ENCODE measurements at regions not wholly inside any gene's neighbourhood (a gene's known extent, or its start where the extent isn't known, plus 50 kb on each side); places are given as distances from the start of the nearest gene placed in this dataset.

- no peak for DNase-seq (ENCODE audit: low spot score)
Measured at GRCh38 chr11:45036733-45037132, 86.0 kb upstream of the TP53I11 start.

- DNase-seq (ENCODE audit: low spot score) = no peak
Measured at GRCh38 chr11:45037434-45038005, 86.8 kb upstream of the TP53I11 start.

- DNase-seq (ENCODE audit: low spot score) = no peak
Measured at GRCh38 chr11:45038923-45039322, 88.2 kb upstream of the TP53I11 start.

- no peak for DNase-seq (ENCODE audit: low spot score)
Measured at GRCh38 chr11:45041596-45041995, 90.9 kb upstream of the TP53I11 start.

GRCh38 chr11:45042560-45042959, 91.9 kb upstream of the TP53I11 start:
- DNase-seq (ENCODE audit: low spot score) = no peak

- no peak for DNase-seq (ENCODE audit: low spot score)
Measured at GRCh38 chr11:45043755-45044475, 93.2 kb upstream of the TP53I11 start.

GRCh38 chr11:45045683-45046471, 95.2 kb upstream of the TP53I11 start:
- DNase-seq (ENCODE audit: low spot score) = peak; percentile 22

GRCh38 chr11:45048313-45048841, 97.7 kb upstream of the TP53I11 start:
- no peak for DNase-seq (ENCODE audit: low spot score)

- no peak for DNase-seq (ENCODE audit: low spot score)
Measured at GRCh38 chr11:45048870-45049691, 97.4 kb upstream of the PRDM11 start.

GRCh38 chr11:45050111-45050510, 96.3 kb upstream of the PRDM11 start:
- DNase-seq (ENCODE audit: low spot score) = no peak

GRCh38 chr11:45051621-45052020, 94.8 kb upstream of the PRDM11 start:
- DNase-seq (ENCODE audit: low spot score) = no peak

GRCh38 chr11:45052361-45052760, 94.1 kb upstream of the PRDM11 start:
- no peak for DNase-seq (ENCODE audit: low spot score)

GRCh38 chr11:45053736-45054446, 92.5 kb upstream of the PRDM11 start:
- no peak for DNase-seq (ENCODE audit: low spot score)

- no peak for DNase-seq (ENCODE audit: low spot score)
Measured at GRCh38 chr11:45054956-45055355, 91.5 kb upstream of the PRDM11 start.

- no peak for DNase-seq (ENCODE audit: low spot score)
Measured at GRCh38 chr11:45056529-45056928, 89.9 kb upstream of the PRDM11 start.

- DNase-seq (ENCODE audit: low spot score) = no peak
Measured at GRCh38 chr11:45057938-45058646, 88.3 kb upstream of the PRDM11 start.

- DNase-seq (ENCODE audit: low spot score) = no peak
Measured at GRCh38 chr11:45058647-45058950, 87.8 kb upstream of the PRDM11 start.

- DNase-seq (ENCODE audit: low spot score) = no peak
Measured at GRCh38 chr11:45060707-45061106, 85.7 kb upstream of the PRDM11 start.

GRCh38 chr11:45061641-45062040, 84.8 kb upstream of the PRDM11 start:
- DNase-seq (ENCODE audit: low spot score) = no peak

GRCh38 chr11:45062115-45062514, 84.3 kb upstream of the PRDM11 start:
- DNase-seq (ENCODE audit: low spot score) = no peak
